ENCODE measurements at regions not wholly inside any gene's neighbourhood (a gene's known extent, or its start where the extent isn't known, plus 50 kb on each side); places are given as distances from the start of the nearest gene placed in this dataset.

- DNase-seq: no peak
Observed at GRCh38 chr6:14031516-14031915, 86.1 kb upstream of the CD83 start.

- DNase-seq: no peak
Observed at GRCh38 chr6:14035071-14035847, 82.3 kb upstream of the CD83 start.

- no peak for DNase-seq
Observed at GRCh38 chr6:14035874-14036273, 81.7 kb upstream of the CD83 start.

DNA sequence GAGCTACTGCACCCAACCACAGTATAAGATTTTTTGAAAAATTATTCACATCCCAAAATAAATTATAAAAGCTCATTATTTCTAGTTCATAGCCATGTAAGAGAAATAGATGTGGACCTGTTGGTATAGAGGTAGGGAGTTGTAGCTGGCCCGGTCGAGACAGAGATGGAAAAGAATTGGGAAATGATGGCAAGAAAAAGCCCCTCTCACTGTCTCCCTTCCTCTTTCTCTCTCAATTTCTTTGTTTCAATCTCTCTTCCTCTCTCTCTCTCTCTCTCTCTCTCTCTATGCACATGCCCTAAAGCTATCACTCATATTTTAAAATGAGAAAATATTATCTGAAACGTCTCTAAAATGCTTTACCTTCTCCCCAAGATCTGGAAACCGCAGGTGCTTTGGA lies 80.7 kb upstream of the CD83 start:
- no peak for DNase-seq

- no peak for DNase-seq
Observed at GRCh38 chr6:14037402-14038277, 79.9 kb upstream of the CD83 start.

- DNase-seq: no peak
Observed at GRCh38 chr6:14038467-14039437, 78.8 kb upstream of the CD83 start.

- DNase-seq: no peak
Observed at GRCh38 chr6:14040042-14040441, 77.5 kb upstream of the CD83 start.

GRCh38 chr6:14046476-14047068 lies 71.0 kb upstream of the CD83 start:
- peak; percentile 40 to 44 for DNase-seq

DNA sequence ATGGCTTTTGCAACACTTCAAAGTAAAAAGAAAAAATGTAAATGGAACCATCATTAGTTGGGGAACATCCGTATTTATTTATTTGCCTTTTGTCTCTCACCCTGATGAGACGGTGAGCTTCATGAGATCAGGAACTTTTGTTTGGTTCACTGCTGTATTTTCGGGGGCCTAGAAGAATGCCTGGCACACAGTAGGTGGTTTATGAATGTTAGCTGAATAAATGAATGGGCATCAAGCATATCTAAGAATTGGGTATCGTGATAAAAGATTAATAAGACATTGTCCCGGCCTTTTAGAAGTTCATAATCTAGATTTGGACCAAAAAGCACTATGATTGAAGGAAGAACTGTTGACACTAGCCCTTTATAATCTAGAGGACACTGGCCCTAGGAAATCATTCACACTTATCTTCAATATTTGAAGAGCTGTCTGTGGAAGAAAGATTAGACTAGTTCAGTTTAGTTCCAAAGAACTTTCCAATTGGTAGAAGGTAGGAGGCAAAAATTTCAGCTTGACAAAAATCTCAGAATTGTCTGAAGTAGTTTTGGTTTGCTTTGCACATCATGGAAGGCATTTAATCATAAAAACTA lies 70.3 kb upstream of the CD83 start:
- no peak for DNase-seq

GRCh38 chr6:14048837-14049236 lies 68.7 kb upstream of the CD83 start:
- no peak for DNase-seq

DNA sequence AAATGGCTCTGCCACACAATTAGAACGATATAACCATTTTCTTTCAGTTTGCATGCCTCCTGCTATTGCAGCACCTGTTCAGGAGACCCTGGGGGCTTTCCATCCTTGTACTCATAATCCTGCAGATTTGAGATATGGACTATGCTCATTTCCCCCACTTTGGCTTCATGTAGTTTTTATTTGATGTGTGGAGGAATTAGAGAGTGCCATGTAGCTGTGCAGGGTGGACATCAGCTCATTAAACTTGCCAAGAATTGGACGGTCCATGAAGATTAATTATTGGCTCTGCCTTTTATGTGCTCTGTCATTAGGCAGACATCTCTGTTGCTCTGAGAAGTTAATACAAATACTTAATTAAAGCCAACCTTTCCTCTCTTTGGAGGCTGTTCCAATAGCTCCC lies 66.2 kb upstream of the CD83 start:
- DNase-seq: no peak

DNA sequence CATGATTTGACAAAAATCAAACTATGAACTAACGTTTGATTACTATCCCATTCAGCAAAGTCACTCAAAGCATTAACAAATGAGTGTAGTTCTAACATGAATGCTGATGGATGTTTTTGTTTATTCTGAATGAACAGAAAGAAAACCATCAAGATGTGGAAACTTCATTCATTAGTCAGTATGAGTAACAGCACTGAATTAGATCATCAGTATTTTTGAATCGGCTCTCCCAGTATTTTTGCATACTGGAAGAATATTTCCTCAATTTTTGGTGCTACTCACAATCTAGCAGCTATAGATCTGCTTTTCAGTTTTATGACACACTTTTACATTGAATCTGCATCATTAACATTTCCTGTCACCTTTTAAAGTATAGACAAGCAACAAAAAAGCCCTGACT lies 63.8 kb upstream of the CD83 start:
- DNase-seq: no peak

GRCh38 chr6:14055541-14055940 lies 62.0 kb upstream of the CD83 start:
- DNase-seq: no peak

GRCh38 chr6:14058029-14058695 lies 59.4 kb upstream of the CD83 start:
- no peak for DNase-seq

GRCh38 chr6:14058735-14059134 lies 58.8 kb upstream of the CD83 start:
- DNase-seq: no peak

DNA sequence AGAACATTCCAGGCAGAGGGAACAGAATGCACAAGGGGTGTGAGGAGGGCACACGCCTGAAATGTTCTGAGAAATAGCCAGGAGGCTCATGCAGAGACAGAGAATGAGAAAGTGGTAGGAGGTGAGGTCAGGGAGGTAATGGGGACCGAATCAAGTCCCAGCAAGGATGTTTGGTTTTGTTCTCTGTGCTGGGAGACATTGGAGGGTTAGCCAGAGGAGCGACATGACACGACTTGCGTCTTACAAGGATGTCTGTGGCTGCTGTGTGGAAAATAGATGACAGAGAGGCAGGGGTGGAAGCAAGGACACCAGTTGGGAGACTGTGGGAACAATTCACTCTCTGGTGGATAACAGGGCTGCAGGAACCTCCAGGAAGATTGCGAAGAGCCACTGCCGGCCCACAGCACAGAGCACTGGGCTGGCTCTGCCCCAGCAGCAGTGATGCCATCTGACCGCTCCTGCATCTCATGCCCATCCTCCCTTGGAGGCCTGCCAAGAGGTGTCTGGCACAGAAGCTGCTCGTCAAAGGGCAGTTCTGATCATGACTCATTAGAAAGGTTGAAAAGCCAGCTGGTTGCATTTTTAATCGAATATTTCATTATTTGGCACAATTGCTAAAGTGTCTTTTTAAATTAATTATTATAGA lies 57.7 kb upstream of the CD83 start:
- DNase-seq: no peak

DNA sequence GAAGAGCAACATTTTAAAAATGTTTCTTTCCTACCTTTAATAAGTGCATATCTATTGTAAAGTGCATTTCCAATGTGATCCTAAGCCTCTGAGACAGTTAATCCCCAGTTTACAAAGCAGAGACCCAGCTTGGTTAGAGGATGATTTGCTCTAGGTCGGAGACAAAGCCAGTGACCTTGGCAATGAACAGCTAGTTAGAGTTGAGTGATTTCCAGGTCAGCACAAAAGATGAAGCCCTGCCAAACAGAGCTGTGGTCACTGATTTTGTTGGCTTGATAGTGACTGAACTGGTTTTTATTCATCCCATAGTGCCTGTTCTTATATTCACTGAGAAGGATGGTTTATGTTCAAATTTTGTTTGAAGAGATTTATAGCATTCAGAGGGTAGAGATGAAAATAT lies 56.6 kb upstream of the CD83 start:
- DNase-seq: no peak

GRCh38 chr6:14061643-14062042 lies 55.9 kb upstream of the CD83 start:
- DNase-seq: no peak

- DNase-seq: no peak
Observed at GRCh38 chr6:14062345-14063029, 55.1 kb upstream of the CD83 start.

DNA sequence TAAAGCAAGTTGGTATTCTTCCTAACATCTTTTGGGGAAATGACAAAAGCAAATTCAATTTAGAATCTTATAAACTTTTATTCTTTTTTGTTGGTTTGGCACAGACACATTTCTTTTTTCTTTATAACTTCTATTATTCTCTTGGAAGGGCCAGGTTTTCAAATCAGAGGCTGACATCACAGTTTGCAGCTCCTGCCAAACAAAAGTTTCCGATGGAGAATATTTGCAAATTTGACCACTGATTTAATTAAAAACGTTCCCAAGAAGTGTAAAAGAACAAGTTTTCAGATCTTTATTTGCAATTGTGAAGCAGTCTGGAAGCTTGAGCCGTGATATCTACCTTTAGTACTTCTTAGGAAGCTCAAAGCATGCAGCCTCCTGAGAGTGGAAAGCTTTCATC lies 53.8 kb upstream of the CD83 start:
- no peak for DNase-seq

DNA sequence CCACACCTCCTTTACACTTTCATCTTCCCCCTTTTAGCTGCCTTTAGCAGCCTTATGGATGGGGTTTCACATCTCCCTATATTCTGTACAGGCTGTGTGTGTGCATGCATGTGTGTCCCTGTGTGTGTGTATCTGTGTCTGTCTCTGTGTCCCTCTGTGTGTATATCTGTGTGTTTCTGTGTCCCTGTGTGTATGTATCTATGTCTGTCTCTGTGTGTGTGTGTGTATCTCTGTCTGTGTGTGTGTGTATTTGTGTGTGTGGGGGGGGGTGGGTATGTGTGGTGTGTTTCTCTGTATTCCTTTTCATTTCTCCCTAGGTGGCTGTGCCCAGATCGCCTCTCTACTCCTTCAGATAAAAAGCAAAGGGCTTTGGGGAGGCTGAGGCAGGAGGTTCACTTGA lies 52.2 kb upstream of the CD83 start:
- no peak for DNase-seq

All from stimulated activated CD4-positive, alpha-beta T cell treated with anti-CD3 and anti-CD28 coated beads, Interleukin-2, amount 100 ng/mL, for 48 hours (primary cell).